Stimulated activated CD4-positive, alpha-beta T cell treated with anti-CD3 and anti-CD28 coated beads, Interleukin-1b, Interleukin-23, amount 100 ng/mL, for 48 hours (primary cell): ENCODE measurements at regions not wholly inside any gene's neighbourhood (a gene's known extent, or its start where the extent isn't known, plus 50 kb on each side); places are given as distances from the start of the nearest gene placed in this dataset.
"Not testable (repeated sequence)": the region's sequence is repeated elsewhere in the genome, so short reads cannot be mapped to it uniquely, and the experiment has no call there.

Experiments
- DNase-seq: peaks from one replicate; pipeline ENCODE4 v3.0.0-alpha.2; 2020

DNA sequence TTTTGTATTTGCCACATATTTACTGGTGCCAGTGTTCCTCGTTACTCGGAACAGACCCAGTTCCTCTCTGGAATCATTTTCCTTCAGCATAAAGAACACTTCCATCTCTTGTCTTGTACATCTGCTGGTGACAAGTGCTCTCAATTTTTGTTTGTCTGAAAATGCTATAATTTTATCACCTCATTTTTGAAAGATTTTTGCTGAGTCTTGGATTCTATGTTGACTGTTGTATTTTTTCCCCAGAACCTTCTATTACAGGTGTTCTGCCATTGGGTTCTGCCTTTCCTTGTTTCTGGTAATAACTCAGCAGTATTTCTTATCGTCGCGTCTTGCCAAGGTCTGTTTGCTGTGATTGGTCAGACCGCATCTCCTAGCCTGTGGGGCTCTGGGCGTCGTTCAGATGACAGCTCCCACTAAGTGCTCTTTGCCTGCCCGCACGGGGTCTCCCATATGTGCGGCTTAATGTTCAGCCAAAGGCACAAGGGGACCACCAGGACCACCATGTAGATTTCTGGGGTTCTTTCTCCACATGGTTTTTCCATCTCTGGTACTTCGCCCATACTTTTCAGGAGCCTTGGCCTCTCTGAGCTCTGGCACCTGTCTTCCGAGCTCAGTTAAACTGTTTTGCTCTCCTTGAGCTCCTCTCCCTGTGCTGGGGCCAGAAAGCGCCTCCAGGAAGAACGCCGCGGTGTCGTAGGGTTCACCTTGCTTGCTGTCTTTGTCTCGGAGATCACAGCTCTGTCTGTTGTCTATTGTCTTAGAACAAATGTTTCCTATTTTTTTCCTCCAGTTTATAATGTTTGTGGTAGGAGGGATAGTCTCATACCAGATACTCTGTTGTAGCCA, 80.0 kb downstream of the METRNL start:
- no peak for DNase-seq

DNA sequence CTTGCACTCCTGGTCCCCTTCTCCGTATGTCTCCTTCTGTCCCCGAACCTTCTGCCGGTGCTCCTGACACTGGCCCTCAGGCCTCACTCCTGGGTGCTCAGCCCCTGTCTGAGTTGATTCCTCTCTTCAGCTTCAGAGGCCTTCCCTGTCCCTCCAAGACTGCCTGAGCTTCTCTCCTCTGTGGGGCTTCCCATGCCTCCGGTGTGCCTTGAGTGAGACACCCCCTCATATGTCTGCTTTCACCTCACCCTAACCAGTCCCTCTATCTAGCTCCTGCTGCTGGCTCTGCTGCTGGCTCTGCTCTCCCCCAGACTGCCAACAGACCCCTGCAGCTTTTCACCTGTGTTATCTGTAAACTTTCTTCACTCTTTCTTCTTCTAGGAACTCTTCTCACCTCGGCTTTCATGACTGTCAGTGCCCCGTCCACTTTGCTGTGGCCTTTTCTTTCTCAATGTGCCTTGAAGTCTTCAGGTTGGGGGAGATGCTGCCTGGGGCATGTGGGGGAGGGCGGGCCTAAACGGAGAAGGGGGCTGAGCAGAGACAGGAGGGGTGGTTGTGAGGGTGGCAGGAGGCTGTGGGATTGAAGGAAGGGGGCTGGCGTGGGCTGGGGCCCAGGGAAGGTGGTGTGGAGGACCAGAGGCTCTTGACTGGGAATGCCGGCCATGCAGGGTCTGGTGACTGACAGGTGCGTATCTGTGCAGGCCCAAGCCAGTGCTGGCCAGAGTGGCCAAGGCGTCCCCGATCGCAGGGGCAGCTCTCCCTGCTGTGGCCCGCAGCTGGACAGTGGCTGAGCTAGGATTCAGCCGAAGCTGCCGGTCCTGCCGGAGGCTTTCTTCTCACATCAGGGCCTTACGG, 81.3 kb downstream of the METRNL start:
- DNase-seq: no peak

DNA sequence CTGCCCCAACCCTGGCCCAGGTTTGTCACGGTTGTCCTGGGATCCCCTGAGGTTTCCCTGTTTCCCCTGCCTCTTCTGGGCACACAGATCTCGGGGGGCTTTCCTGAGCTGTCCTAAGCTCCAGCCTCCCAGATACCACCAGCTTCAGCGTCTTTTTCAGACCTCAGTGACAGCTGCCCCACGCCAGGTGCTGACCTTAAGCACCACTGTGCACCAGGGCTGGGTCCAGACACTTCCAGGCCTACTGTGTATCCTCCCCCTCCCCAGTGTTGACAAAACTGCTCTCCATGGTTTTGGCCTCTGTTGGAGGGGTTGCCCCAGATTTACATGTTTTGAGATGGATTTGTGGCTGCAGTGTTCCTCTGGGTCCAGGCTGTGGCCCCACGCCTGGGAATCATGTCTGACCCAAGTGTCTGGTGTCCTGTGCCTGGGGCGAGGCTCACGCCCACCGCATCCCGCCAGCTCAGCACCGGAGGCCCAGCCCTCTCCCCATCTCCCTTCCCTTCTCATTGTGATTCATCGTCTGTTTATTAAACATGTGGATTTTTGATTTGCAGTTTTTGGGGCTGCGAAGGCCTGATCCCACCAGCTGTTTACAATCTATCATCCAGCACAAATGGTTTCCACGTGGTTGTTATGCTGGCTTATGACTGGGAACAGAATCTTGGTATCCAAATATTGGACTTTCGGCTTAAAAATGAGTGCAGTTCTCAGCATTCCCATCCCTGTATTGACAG, 82.1 kb downstream of the METRNL start:
- DNase-seq: no peak

DNA sequence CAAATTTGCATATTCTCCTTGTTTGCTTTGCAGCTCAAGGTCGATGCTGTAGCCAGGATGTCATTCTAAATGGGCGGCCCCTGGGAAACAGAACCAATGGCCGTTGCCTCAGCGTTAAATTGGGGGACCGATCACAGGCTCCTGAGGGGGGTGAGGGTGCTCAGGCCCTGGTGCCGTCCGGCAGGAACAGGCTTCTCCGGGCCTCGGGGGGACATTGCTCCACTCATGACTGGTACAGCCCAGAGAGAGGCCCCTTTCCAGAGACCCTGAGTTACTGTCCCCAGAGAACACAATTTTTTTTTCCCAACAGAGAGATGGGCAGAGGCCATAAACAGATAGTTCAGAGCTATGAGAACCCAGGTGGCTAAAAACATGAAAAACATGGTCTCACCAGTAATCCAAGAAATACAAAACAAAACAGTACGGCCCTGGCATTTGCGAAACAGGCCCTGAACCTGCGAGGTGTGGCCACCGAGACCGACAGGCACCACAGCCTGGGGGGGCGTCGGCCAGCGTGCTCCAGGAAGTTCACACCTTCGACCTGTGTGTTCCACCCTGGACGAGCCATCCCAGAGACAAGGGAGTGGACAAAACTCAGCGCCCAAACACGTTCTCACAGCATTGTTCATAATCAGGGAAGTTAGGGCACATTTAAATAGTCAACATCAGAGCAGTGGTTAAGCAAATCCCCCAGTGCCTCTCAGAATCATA, 82.8 kb downstream of the METRNL start:
- DNase-seq: no peak

DNA sequence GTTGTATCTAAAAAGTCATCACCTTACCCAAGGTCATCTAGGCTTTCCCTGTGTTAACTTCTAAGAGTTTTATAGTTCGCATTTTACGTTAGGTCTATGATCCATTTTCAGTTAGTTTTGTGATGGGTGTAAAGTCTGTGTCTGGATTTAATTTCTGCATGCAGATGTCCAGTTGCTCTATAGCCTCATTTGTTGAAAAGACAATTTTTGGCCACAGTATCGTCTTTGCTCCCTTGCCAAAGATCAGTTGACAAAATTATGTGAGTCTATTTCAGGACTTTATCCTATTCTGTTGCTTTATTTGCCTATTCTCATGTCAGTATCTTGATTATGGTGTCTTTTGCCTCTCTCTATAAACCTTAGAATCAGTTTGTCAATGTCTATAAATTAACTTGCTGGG, 85.1 kb downstream of the METRNL start:
- DNase-seq: no peak

DNA sequence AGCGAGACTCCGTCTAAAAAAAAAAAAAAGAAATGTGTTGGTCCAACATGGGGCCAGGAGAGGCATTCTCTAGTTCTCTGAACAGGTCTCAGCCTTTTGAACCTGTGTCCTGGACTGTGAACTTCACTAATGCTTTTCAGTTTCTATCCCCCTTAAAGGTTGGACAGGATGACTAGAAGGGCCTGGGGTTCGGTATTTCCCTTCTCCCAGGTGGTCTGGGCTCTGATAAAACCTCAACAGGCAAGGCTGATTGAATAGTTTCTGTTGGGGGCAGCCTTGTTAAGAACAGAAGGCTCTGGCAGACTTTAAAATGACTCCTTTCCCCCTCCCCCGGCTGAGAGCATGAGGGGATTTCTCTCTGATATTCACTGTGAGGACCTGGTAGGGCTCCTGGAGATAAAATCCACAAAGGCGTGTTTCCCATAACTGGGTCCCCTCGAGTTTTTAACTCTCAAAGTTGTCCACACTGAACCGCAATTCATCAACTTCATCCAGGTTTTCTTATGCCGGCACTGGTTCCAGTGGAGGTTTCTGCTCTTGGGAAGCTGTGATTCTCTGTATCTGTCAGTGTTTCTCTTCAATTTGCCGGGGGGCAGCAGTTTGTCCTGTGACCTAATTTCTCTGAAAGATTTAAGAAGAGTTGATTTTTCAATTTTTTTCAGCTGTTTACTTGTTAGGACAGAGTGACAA, 91.3 kb downstream of the METRNL start:
- DNase-seq: no peak

DNA sequence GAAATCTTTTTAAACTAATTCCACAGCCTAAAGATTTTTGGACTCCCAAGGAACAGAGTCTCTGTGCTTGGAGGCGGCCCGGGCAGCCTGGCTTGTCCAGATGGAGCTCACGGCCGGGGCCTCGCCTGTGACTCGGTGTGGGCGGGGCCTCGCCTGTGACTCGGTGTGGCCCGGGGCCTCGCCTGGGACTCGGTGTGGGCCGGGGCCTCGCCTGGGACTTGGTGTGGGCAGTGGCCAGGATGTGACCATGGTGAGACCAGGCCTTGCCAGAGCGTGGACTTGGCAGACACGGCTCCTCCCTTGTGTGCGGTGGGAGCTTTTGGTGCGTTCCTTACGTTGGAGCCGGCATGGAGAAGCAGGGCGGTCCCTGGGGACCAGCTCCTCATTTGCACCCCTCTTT, 92.3 kb downstream of the METRNL start:
- DNase-seq: no peak

DNA sequence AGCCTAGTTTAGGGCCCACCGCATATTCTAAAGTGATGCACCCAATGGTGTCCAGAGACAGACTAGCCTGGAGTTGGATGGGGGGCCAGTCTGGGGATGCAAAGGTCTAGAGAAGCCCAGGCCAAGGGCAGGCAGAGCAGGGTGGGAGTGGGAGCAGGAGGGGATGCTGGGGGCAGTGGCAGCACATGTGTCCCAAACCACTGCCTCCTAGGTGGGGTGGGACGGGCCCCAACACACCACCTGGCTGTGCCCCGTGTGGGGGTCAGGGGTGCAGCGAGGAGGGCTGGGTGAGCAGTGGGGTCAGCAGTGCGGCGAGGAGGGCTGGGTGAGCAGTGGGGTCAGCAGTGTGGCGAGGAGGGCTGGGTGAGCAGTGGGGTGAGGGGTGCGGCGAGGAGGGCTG, 92.7 kb downstream of the METRNL start:
- not testable (repeated sequence) for DNase-seq

DNA sequence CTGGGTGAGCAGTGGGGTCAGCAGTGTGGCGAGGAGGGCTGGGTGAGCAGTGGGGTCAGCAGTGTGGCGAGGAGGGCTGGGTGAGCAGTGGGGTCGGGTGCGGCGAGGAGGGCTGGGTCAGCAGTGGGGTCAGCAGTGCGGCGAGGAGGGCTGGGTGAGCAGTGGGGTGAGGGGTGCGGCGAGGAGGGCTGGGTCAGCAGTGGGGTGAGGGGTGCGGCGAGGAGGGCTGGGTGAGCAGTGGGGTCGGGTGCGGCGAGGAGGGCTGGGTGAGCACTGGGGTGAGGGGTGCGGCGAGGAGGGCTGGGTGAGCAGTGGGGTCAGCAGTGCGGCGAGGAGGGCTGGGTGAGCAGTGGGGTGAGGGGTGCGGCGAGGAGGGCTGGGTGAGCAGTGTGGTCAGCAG, 93.2 kb downstream of the METRNL start:
- DNase-seq: not testable (repeated sequence)

DNA sequence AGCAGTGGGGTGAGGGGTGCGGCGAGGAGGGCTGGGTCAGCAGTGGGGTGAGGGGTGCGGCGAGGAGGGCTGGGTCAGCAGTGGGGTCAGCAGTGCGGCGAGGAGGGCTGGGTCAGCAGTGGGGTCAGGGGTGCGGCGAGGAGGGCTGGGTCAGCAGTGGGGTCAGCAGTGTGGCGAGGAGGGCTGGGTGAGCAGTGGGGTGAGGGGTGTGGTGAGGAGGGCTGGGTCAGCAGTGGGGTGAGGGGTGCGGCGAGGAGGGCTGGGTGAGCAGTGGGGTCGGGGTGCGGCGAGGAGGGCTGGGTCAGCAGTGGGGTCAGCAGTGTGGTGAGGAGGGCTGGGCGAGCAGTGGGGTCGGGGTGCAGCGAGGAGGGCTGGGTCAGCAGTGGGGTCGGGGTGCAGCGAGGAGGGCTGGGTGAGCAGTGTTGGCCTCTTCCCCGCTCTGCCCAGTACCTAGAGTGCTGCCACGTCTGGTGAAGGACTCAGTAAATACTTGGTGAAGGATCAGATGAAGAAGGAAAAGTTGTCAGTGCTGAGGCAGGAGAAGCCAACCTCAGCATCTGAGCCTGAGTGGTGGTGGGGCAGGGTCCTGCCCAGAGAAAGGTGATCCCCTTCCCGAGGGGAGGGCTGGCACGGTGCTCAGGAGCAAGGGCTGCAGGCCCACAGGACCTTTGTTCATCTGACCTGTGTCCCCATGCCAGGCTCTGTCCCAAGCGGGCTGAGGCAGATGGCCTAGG, 93.9 kb downstream of the METRNL start:
- not testable (repeated sequence) for DNase-seq

DNA sequence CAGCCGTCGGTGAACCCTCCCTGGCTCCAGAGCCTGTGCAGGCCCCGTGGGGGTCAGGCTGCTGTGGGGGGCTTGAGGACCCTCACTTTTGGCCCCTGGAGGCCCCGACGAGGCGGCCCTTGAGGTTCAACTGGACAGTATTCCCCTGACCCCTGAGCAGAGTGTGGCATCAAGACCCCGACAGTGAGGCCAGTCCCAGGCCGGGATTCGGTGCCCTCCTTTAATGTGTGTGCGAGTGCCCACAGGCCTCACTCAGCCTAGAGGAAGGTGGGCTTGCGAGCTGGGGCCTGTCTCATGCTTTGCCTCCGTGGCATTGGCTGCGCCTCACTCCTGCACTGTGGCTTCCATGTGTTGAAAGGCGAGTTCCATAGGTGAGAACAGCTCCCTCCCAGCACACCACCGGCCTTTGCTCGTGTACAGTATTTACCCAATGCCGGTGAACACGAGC, 94.5 kb downstream of the METRNL start:
- no peak for DNase-seq

DNA sequence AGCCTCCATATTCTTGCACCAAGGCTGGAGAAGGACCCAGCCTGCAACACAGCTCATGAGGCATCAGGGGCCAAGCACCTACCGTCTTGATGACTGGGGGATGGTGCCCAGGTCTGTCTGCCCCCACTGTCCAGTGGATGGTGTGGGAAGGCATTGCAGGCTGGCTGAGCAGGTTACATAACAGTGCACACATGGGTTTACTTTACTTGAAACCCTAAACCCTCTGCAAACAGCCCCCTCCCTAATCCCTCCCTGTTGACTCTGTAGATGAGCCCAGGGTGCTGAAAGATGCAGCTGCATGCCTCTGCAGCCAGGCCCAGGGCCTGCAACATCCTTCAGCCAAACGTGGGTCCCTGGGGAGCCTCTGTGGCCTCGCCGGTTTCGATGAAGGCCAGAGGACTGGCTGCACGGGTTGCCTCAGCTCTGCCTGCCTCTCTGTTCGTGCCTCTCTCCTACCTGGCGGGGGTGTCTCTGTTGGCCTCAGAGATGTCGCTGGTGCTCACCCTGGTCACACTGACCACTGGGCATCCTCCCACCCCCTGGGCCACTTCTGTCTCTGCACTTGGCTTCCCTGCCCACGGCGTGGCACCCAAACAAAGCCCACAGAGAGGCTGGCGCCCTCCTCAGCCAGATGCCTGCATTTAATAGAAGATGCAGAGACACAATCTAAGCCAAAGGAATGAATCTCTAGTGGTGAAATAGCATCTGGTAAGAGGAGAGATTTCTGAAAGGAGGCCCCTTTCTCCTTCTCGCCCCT, 95.1 kb downstream of the METRNL start:
- DNase-seq: no peak

DNA sequence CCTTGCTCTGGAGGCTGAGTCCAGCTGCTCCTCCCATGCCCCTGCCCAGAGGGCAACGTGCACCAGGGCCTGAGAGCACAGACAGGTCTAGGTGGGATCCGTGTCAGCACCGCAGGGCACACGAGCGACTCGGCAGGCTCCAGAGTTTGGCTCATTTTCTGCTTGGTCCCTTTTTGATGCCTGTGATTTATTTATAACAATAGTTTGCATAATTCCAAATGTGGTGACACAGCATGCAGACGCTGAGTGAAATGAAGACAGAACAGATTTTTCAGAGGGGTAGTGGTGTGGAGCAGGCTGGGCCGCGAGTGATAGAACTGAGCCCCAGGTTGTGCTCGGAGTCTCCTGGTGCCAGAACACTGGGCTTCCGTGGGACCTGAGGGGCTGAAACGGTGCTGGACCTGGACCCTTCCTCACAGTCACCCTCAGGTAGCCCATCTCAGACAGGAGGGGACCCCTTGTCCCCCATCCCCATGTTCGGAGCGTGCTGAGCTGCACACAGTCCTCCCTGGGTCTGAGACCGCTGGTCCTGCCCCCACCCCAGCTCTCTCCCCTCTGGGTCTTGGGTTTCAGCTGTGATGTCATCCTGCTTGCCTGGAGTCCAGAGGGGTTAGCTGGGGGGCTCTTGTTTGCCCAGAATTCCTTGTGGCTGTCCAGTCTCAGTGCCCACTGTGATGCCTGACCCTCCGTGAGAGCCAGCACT, 95.9 kb downstream of the METRNL start:
- no peak for DNase-seq

DNA sequence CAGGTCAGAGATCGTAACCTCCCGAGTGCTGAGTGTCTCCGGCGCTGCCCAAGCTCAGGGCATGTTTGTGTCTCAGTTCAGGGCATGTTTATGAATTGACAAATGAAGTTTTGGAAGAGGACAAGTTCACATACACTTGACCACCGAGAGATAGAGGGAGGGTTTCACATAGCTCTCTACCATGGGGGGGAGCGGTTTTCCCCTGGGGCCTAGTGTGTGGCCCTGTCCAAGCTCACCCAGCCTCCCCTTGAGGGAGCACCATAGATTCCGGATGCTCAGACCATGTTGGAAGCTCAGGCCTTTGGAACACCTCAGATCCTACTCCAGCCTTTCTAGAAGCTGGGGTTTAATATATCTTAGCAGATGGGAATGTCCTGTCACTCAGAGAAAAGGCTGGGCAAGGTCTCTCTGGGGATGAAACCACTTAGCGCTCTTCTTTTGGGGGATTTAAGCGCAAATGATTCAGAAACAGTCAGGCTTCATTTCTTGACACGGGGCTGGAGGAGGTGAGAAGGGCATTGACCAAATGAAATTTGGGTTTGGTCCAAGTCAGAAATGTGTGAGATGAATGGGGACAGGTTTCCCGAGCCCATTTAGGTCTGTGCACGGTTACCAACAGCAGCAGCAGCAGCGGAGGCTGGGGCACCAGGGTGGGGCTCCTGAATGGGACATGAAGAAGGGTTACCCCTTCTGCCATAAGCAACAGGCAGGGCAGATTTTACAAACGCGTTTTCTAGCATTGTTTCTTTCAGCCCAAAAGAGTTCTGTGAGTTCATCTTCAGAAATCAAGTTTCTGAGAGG, 96.6 kb downstream of the METRNL start:
- no peak for DNase-seq

DNA sequence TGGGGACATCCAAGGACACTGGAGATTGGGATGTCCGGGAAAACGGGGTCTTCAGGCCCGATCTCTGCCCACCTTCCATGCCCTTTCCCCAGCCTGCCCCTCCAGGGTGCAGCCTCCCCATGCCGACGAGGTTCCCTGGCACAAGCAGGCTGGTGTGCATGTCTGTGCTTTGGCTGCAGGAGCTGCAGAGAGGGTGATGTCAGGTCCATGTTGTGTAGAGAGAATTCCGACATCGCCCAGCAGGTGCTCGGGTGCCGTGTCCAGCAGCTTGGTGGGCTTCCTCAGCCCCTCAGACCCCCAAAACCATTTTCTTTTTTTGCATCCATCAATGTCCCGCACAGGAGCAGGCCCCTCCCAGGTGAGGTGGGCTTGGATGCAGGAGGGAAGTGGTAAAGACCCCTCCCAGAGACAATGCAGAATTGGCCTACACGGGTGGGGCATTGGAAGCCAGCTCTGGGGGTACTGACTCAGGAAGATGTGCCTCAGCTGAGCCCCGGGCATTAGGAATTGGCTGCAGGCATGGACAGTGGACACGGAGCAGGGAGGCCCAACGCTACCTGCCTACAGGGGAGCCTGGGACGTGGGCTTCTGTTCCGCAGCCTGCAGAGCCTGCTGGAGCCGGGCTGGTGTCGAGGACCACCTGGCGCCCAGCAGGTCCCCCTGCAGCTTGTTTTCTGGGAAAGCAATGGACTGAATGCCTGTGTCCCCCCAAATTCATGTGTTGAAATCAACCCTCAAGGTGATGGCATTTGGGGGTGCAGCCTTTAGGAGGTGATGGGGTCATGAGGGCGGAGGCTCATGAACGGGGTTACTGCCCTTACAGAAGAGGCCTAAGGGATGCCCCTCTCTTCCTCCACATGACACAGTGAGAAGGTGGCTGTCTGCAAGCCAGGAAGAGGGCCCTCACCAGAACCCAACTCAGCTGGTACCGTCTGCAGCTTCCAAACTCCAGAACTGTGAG, 97.5 kb downstream of the METRNL start:
- no peak for DNase-seq

DNA sequence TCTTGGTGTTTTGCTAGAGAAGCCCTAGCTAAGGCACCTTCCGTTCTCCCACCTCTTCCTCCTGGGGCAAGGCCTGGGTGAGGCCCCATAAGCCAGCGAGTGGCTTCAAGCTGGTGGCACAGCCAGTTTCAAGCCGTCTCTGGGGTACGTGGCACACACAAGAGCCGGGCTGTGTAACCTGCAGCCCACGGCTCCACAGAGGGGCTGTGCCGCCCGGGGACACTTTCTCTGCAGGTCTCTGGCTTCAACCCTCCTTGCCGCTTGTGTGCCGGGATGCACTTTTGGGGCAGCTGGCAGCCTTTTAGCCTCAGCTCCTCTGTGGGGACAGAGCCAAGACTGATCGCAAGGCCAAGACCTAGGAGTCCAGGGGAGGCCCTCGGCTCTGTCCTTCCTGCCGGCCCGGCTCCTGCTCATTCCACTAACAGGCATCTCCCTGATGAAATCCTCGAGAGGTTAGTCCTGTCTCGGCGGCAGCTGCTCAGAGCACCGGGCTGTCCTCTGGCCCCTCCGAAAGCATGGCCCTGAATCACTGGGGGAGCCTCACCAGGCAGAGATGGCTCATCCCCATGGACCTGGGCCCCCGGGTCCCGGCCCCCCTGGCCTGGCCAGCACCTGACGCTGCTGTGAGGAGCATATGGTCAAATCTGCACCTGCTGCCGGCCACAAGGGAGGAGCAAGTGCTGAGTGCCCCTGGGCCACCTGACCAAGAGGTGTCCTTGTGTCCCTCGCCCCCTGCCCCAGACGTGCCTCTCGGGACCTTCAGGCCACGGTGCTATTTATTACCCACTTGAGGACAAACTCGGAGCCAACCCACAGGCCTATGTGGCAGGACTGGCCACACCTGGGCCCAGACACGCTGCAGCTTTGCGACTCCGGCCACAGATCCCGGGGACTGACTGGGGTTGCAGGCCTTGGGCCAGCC, 98.5 kb downstream of the METRNL start:
- no peak for DNase-seq
